Naive thymus-derived CD4-positive, alpha-beta T cell (primary cell): ENCODE measurements at regions not wholly inside any gene's neighbourhood (a gene's known extent, or its start where the extent isn't known, plus 50 kb on each side); places are given as distances from the start of the nearest gene placed in this dataset.

ENCODE experiments used
- ATAC-seq: fragments of 150-1000 bp; cut with Tn5 transposase; 2 replicates; pipeline ENCODE4 v1.10.0; 2021; ENCODE audit warnings: mild to moderate bottlenecking, moderate library complexity
- CTCF ChIA-PET: fragments of 350-600 bp; sonication (Branson Sonifier 250); formaldehyde crosslinking; loops from one replicate; lab custom pipeline; 2021; ENCODE audit warnings: antibody characterized with exemption; lab: Charles Lee
- POLR2A ChIA-PET: fragments of 350-600 bp; sonication (Branson Sonifier 250); formaldehyde crosslinking; loops from one replicate; lab custom pipeline; 2021; ENCODE audit warnings: antibody characterized with exemption, inconsistent platforms; lab: Charles Lee
- DNase-seq, 9 donors: peaks; one replicate each; pipeline versions ENCODE4 v3.0.0 to v3.0.0-alpha.2; 2020 to 2022; ENCODE audit warnings: mixed read lengths in 1 of 9
- H3K27ac ChIP-seq: one replicate; pipeline ENCODE4 v1.7.0; 2013; ENCODE audit warnings: mild to moderate bottlenecking, low read depth, low read length, moderate library complexity
- H3K27me3 ChIP-seq, 2 donors: one replicate each; pipeline ENCODE4 v1.7.0; 2013; ENCODE audit warnings: low read length in 2 of 2, mild to moderate bottlenecking in 2 of 2, moderate library complexity in 2 of 2; ENCODE audit not compliant: control insufficient read depth in 2 of 2, insufficient read depth in 2 of 2
- H3K36me3 ChIP-seq, 3 experiments: 1 replicate in 2 of 3; 2 replicates in 1 of 3; pipeline ENCODE4 v1.7.0; 2013; ENCODE audit warnings: low read length in 3 of 3, mild to moderate bottlenecking in 3 of 3, moderate library complexity in 1 of 3; ENCODE audit not compliant: insufficient read depth in 3 of 3, control insufficient read depth in 2 of 3
- H3K4me1 ChIP-seq, 2 donors: one replicate each; pipeline ENCODE4 v1.7.0; 2013; ENCODE audit warnings: low read length in 2 of 2, mild to moderate bottlenecking in 2 of 2, moderate library complexity in 1 of 2; ENCODE audit not compliant: control insufficient read depth in 2 of 2, insufficient read depth in 2 of 2
- H3K4me3 ChIP-seq: 2 replicates; pipeline ENCODE4 v1.7.0; 2013; ENCODE audit warnings: mild to moderate bottlenecking, low read length
- H3K9me3 ChIP-seq, 3 experiments: 1 replicate in 2 of 3; 2 replicates in 1 of 3; pipeline ENCODE4 v1.7.0; 2013; ENCODE audit warnings: low read length in 3 of 3; ENCODE audit not compliant: control insufficient read depth in 2 of 3
- H3K27ac Mint-ChIP-seq, 9 donors: one replicate each; pipeline ENCODE4 v1.8.0; 2020 to 2022; ENCODE audit warnings: mixed read lengths in 9 of 9, mild to moderate bottlenecking in 8 of 9, moderate library complexity in 5 of 9, inconsistent platforms in 2 of 9
- H3K27me3 Mint-ChIP-seq, 5 donors: one replicate each; pipeline ENCODE4 v1.8.0; 2021 to 2022; ENCODE audit warnings: mixed read lengths in 5 of 5, mild to moderate bottlenecking in 1 of 5
- H3K36me3 Mint-ChIP-seq, 5 donors: one replicate each; pipeline ENCODE4 v1.8.0; 2020 to 2022; ENCODE audit warnings: mixed read lengths in 5 of 5, mild to moderate bottlenecking in 3 of 5, inconsistent platforms in 1 of 5
- H3K4me1 Mint-ChIP-seq, 7 donors: one replicate each; pipeline ENCODE4 v1.8.0; 2020 to 2022; ENCODE audit warnings: mixed read lengths in 7 of 7, mild to moderate bottlenecking in 3 of 7, inconsistent platforms in 1 of 7
- H3K4me3 Mint-ChIP-seq, 10 donors: one replicate each; pipeline ENCODE4 v1.8.0; 2020 to 2022; ENCODE audit warnings: mild to moderate bottlenecking in 10 of 10, mixed read lengths in 10 of 10, moderate library complexity in 6 of 10, inconsistent platforms in 2 of 10
- H3K9me3 Mint-ChIP-seq, 11 donors: one replicate each; pipeline ENCODE4 v1.8.0; 2020 to 2022; ENCODE audit warnings: mixed read lengths in 11 of 11, mild to moderate bottlenecking in 4 of 11, inconsistent platforms in 1 of 11, moderate library complexity in 1 of 11
- intact Hi-C, 2 donors: fragments of 100-400 bp; cut with micrococcal nuclease; formaldehyde crosslinking; loops; one replicate each; pipeline ENCODE4 v1.15.1; 2023

GRCh38 chrX:122552286-122552800 lies 631.7 kb upstream of the GRIA3 start:
- H3K36me3 Mint-ChIP-seq: no peaks in the 10 kb centered on the region
- POLR2A ChIA-PET: no interaction called here

GRCh38 chrX:122555925-122556324 lies 628.2 kb upstream of the GRIA3 start:
- H3K9me3 Mint-ChIP-seq: peaks cover 0 to 14% (median 3%) of the 10 kb centered on the region in 11 donors
- DNase-seq (no peak), ATAC-seq (no peak)
- Histone ChIP-seq H3K27ac (no peak overlapping the region), H3K4me3 (no peak overlapping the region), H3K27me3 (no peaks in the 10 kb centered on the region), H3K4me1 (no peaks in the 10 kb centered on the region), H3K36me3 (no peaks in the 10 kb centered on the region), H3K9me3 (no peaks in the 10 kb centered on the region)
- no peak overlapping the region for H3K4me3 Mint-ChIP-seq
- intact Hi-C loops: no loop called here
- H3K4me1 Mint-ChIP-seq: no peaks in the 10 kb centered on the region
- H3K27me3 Mint-ChIP-seq: no peaks in the 10 kb centered on the region
- ChIA-PET CTCF (no interaction called here), POLR2A (no interaction called here)
- no peaks in the 10 kb centered on the region for H3K36me3 Mint-ChIP-seq
- no peak overlapping the region for H3K27ac Mint-ChIP-seq

More at GRCh38 chrX:122552286-122552800, 631.7 kb upstream of the GRIA3 start:
- H3K4me3 ChIP-seq: no peak overlapping the region
- Mint-ChIP-seq H3K4me1 (no peaks in the 10 kb centered on the region), H3K27ac (no peak overlapping the region), H3K27me3 (no peaks in the 10 kb centered on the region), H3K9me3 (peaks cover 0 to 14% (median 0%) of the 10 kb centered on the region in 11 donors), H3K4me3 (no peak overlapping the region)
- DNase-seq (no peak), ATAC-seq (no peak)
- H3K27ac ChIP-seq: no peak overlapping the region
- H3K4me1 ChIP-seq: no peaks in the 10 kb centered on the region
- no peaks in the 10 kb centered on the region for H3K36me3 ChIP-seq
- intact Hi-C loops: no loop called here
- CTCF ChIA-PET: no interaction called here
- H3K9me3 ChIP-seq: no peaks in the 10 kb centered on the region
- H3K27me3 ChIP-seq: no peaks in the 10 kb centered on the region

GRCh38 chrX:122565952-122566351 lies 618.1 kb upstream of the GRIA3 start:
- no peaks in the 10 kb centered on the region for H3K4me1 Mint-ChIP-seq
- no peaks in the 10 kb centered on the region for H3K27me3 Mint-ChIP-seq
- intact Hi-C loops: no loop called here
- CTCF ChIA-PET: no interaction called here
- Histone ChIP-seq H3K4me3 (no peak overlapping the region), H3K27ac (no peak overlapping the region), H3K4me1 (no peaks in the 10 kb centered on the region), H3K36me3 (no peaks in the 10 kb centered on the region), H3K27me3 (no peaks in the 10 kb centered on the region), H3K9me3 (no peaks in the 10 kb centered on the region)
- DNase-seq: no peak
- POLR2A ChIA-PET: no interaction called here
- no peak for ATAC-seq
- H3K27ac Mint-ChIP-seq: no peak overlapping the region
- H3K4me3 Mint-ChIP-seq: no peak overlapping the region
- H3K36me3 Mint-ChIP-seq: no peaks in the 10 kb centered on the region
- peaks cover 0 to 6% (median 2%) of the 10 kb centered on the region in 11 donors for H3K9me3 Mint-ChIP-seq

- Mint-ChIP-seq H3K9me3 (peaks cover 0 to 7% (median 2%) of the 10 kb centered on the region in 11 donors), H3K27me3 (no peaks in the 10 kb centered on the region), H3K27ac (no peak overlapping the region), H3K36me3 (no peaks in the 10 kb centered on the region), H3K4me1 (no peaks in the 10 kb centered on the region), H3K4me3 (no peak overlapping the region)
- Histone ChIP-seq H3K9me3 (no peaks in the 10 kb centered on the region), H3K4me3 (no peak overlapping the region), H3K4me1 (no peaks in the 10 kb centered on the region), H3K27me3 (no peaks in the 10 kb centered on the region), H3K27ac (no peak overlapping the region), H3K36me3 (no peaks in the 10 kb centered on the region)
- DNase-seq: no peak
- intact Hi-C loops: no loop called here
- CTCF ChIA-PET: no interaction called here
- ATAC-seq: no peak
- POLR2A ChIA-PET: no interaction called here
These were observed 617.7 kb upstream of the GRIA3 start for GRCh38 chrX:122566401-122566800.

GRCh38 chrX:122567911-122568310 lies 616.2 kb upstream of the GRIA3 start:
- H3K9me3 ChIP-seq: no peaks in the 10 kb centered on the region
- no peak overlapping the region for H3K27ac ChIP-seq
- no peaks in the 10 kb centered on the region for H3K36me3 Mint-ChIP-seq
- intact Hi-C loops: no loop called here
- H3K4me3 ChIP-seq: no peak overlapping the region
- CTCF ChIA-PET: no interaction called here
- POLR2A ChIA-PET: no interaction called here
- H3K27me3 ChIP-seq: no peaks in the 10 kb centered on the region
- H3K9me3 Mint-ChIP-seq: peaks cover 0 to 7% (median 2%) of the 10 kb centered on the region in 11 donors
- no peak for DNase-seq
- no peaks in the 10 kb centered on the region for H3K36me3 ChIP-seq
- H3K4me3 Mint-ChIP-seq: no peak overlapping the region
- H3K27ac Mint-ChIP-seq: no peak overlapping the region
- H3K27me3 Mint-ChIP-seq: no peaks in the 10 kb centered on the region
- H3K4me1 ChIP-seq: no peaks in the 10 kb centered on the region
- H3K4me1 Mint-ChIP-seq: no peaks in the 10 kb centered on the region
- ATAC-seq: no peak

- ATAC-seq (no peak), DNase-seq (no peak)
- Histone ChIP-seq H3K27me3 (no peaks in the 10 kb centered on the region), H3K4me1 (no peaks in the 10 kb centered on the region), H3K27ac (no peak overlapping the region), H3K9me3 (no peaks in the 10 kb centered on the region), H3K36me3 (no peaks in the 10 kb centered on the region), H3K4me3 (no peak overlapping the region)
- no peak overlapping the region for H3K4me3 Mint-ChIP-seq
- H3K27me3 Mint-ChIP-seq: no peaks in the 10 kb centered on the region
- H3K27ac Mint-ChIP-seq: no peak overlapping the region
- intact Hi-C loops: no loop called here
- no peaks in the 10 kb centered on the region for H3K4me1 Mint-ChIP-seq
- POLR2A ChIA-PET: no interaction called here
- CTCF ChIA-PET: no interaction called here
- no peaks in the 10 kb centered on the region for H3K36me3 Mint-ChIP-seq
- peaks cover 0 to 9% (median 2%) of the 10 kb centered on the region in 11 donors for H3K9me3 Mint-ChIP-seq
These were observed 611.6 kb upstream of the GRIA3 start for GRCh38 chrX:122572461-122572860.

- Mint-ChIP-seq H3K27me3 (no peaks in the 10 kb centered on the region), H3K4me3 (no peak overlapping the region), H3K4me1 (no peaks in the 10 kb centered on the region), H3K9me3 (peaks cover 0 to 6% (median 0%) of the 10 kb centered on the region in 11 donors), H3K27ac (no peak overlapping the region), H3K36me3 (no peaks in the 10 kb centered on the region)
- no peak for DNase-seq
- intact Hi-C loops: no loop called here
- H3K4me1 ChIP-seq: no peaks in the 10 kb centered on the region
- CTCF ChIA-PET: no interaction called here
- H3K27ac ChIP-seq: no peak overlapping the region
- no peaks in the 10 kb centered on the region for H3K27me3 ChIP-seq
- H3K4me3 ChIP-seq: no peak overlapping the region
- H3K36me3 ChIP-seq: no peaks in the 10 kb centered on the region
- POLR2A ChIA-PET: no interaction called here
- ATAC-seq: no peak
- H3K9me3 ChIP-seq: no peaks in the 10 kb centered on the region
These were observed 605.0 kb upstream of the GRIA3 start for GRCh38 chrX:122579036-122579435.
